ENCODE measurements at regions not wholly inside any gene's neighbourhood (a gene's known extent, or its start where the extent isn't known, plus 50 kb on each side); places are given as distances from the start of the nearest gene placed in this dataset.
A peak's percentile ranks its signal among the peaks of the same experiment; 100 is the strongest.

DNA sequence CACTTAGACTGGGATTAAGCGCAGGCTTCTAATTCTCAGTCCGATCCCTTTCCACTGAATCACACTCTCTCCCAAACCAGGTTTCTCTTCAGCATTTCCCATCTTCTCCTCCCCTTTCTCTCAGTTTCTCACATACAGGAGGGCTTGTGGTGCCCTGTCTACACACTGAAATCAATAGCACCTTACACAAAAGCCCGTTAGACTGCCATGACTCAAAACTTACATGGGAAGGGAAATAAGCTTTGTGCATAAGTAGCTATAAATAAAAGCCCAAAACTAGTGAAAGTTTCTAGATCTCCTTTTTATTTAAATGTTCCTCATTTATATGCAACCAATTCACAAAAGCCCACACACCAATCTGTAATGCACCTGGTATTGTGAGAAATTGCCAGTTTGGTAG, 318.4 kb downstream of the TXNL1 start:
- ATAC-seq (no peak), DNase-seq (no peak)
- 91 to 96% (median 95%) methylated on average over 3 of the region's 3 CpGs for WGBS, 4 donors
- Histone ChIP-seq H3K4me3 (no peak overlapping the region), H3K4me1 (peaks cover 0 to 23% (median 14%) of the 10 kb centered on the region in 12 donors), H3K9me3 (no peaks in the 10 kb centered on the region), H3K27me3 (no peaks in the 10 kb centered on the region), H3K36me3 (no peaks in the 10 kb centered on the region), H3K27ac (no peak overlapping the region)
- TF ChIP-seq POLR2A (IDR thresholded peaks at IDR 0.05) = no peak
- TF ChIP-seq, protein P1, sequence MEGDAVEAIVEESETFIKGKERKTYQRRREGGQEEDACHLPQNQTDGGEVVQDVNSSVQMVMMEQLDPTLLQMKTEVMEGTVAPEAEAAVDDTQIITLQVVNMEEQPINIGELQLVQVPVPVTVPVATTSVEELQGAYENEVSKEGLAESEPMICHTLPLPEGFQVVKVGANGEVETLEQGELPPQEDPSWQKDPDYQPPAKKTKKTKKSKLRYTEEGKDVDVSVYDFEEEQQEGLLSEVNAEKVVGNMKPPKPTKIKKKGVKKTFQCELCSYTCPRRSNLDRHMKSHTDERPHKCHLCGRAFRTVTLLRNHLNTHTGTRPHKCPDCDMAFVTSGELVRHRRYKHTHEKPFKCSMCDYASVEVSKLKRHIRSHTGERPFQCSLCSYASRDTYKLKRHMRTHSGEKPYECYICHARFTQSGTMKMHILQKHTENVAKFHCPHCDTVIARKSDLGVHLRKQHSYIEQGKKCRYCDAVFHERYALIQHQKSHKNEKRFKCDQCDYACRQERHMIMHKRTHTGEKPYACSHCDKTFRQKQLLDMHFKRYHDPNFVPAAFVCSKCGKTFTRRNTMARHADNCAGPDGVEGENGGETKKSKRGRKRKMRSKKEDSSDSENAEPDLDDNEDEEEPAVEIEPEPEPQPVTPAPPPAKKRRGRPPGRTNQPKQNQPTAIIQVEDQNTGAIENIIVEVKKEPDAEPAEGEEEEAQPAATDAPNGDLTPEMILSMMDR (IDR thresholded peaks at IDR 0.05) = no peak
- intact Hi-C loops (cut with DNase I) = loop anchor here in 2 of 10 donors (10.0 kb wide), 2 partner anchors 105 to 445 kb away; no protein-coding TSS in a partner anchor

DNA sequence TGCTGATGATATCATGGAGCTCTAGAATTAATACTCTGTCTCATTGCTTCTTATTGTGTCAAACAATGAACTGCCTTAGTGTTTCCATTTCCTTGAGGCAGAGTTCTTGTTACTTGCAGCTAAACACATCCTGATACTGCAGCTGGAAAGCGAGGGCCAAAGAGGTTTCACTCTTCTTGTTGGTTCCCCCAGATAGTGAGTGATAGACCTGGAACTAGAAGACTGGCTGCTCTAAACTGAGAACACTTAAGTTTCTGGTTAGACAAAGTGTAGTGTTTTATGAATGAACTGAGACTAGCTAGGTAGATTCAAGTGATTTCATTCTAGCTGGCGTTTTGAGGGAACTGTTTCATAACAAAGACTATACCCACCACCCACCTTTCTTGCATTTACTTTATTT, 321.7 kb downstream of the TXNL1 start:
- DNase-seq = no peak
- Histone ChIP-seq H3K27ac (no peak overlapping the region), H3K36me3 (no peaks in the 10 kb centered on the region), H3K27me3 (no peaks in the 10 kb centered on the region), H3K4me1 (peaks cover 0 to 11% (median 9%) of the 10 kb centered on the region in 12 donors), H3K4me3 (no peak overlapping the region), H3K9me3 (no peaks in the 10 kb centered on the region)
- intact Hi-C loops (cut with DNase I) = loop anchor here in 1 of 10 donors (10.0 kb wide), 1 partner anchor 102 kb away; no protein-coding TSS in a partner anchor
- ATAC-seq = no peak
- 92 to 96% (median 95%) methylated on average over 2 of the region's 2 CpGs for WGBS, 4 donors
- TF ChIP-seq, protein P1 (IDR thresholded peaks at IDR 0.05) = no peak
- TF ChIP-seq POLR2A (IDR thresholded peaks at IDR 0.05) = no peak

DNA sequence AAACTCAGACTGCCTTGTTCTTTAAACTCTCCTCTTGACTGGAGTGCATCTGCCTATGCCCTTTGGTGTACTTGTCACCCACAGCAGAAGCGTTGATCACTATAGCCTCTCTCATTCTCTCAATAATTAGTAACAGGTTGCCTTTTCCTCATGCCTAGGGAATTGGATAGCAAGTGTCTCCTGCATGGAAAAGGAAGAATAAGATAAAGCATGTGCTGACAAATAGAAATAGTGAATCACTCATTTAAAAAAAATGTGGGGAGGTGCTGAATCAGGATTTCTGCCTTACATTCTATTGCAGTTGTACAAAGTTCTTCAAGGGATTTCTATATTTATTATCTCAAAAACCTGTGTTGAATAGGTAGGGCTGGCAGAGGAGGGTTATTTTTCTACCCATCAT, 323.0 kb downstream of the TXNL1 start:
- Histone ChIP-seq H3K27me3 (no peaks in the 10 kb centered on the region), H3K9me3 (no peaks in the 10 kb centered on the region), H3K36me3 (no peaks in the 10 kb centered on the region), H3K4me3 (no peak overlapping the region), H3K4me1 (no peaks in the 10 kb centered on the region), H3K27ac (no peak overlapping the region)
- no peak for ATAC-seq
- intact Hi-C loops (cut with DNase I) = loop anchor here in 1 of 10 donors (10.0 kb wide), 1 partner anchor 101 kb away; no protein-coding TSS in a partner anchor
- DNase-seq = no peak
- 85 to 100% (median 95%) methylated on average over 1 of the region's 1 CpG for whole genome bisulfite sequencing, 4 donors
- TF ChIP-seq, protein P1 (IDR thresholded peaks at IDR 0.05) = no peak
- TF ChIP-seq POLR2A (IDR thresholded peaks at IDR 0.05) = no peak

DNA sequence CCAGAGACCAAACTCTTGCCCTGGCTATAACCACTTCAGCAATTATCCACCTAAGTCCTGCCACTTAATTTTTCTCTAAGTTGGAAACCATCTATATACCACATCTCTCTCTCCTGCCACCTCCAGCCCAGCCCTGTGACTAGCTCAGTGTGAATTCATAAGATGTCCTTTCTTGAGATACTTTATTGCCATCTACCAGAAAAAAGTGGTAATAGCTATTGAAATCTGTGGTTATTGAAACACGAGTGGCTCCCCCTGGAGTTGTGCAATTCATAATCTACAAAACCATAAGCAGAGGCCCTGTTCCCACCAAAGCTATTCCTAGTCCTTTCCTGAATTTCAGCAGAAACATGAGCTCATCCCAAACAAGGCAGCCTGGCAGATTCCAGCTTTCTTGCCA, 324.0 kb downstream of the TXNL1 start:
- intact Hi-C loops (cut with DNase I) = loop anchor here in 1 of 10 donors (10.0 kb wide), 1 partner anchor 100 kb away; no protein-coding TSS in a partner anchor
- WGBS, 4 donors = 79 to 89% (median 88%) methylated on average over 1 of the region's 1 CpG
- DNase-seq = no peak
- H3K4me1 ChIP-seq = peaks cover 0 to 2% (median 0%) of the 10 kb centered on the region in 12 donors
- no peaks in the 10 kb centered on the region for H3K27me3 ChIP-seq
- ATAC-seq = no peak
- no peak for TF ChIP-seq POLR2A (IDR thresholded peaks at IDR 0.05)
- TF ChIP-seq, protein P1 (IDR thresholded peaks at IDR 0.05) = peak in 1 of 12 donors; percentile 21
- no peak overlapping the region for H3K27ac ChIP-seq
- no peaks in the 10 kb centered on the region for H3K36me3 ChIP-seq
- H3K4me3 ChIP-seq = no peak overlapping the region
- H3K9me3 ChIP-seq = no peaks in the 10 kb centered on the region
